ENCODE measurements at regions not wholly inside any gene's neighbourhood (a gene's known extent, or its start where the extent isn't known, plus 50 kb on each side); places are given as distances from the start of the nearest gene placed in this dataset.
"Not testable (repeated sequence)": the region's sequence is repeated elsewhere in the genome, so short reads cannot be mapped to it uniquely, and the experiment has no call there.

DNA sequence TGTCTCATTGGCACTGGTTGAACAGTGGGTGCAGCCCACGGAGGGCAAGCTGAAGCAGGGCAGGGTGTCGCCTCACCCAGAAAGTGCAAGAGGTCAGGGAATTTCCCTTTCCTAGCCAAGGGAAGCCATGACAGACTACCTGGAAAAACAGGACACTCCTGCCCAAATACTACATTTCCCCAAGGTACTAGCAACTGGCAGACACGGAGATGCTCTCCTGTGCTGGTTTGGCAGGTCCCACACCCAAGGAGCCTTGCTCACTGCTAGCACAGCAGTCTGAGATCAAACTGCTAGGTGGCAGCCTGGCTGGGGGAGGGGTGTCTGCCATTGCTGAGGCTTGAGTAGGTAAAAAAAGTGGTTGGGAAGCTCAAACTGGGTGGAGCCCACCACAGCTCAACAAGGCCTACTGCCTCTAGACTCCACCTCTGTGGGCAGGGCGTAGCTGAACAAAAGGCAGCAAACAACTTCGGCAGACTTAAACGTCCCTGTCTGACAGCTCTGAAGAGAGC lies 382.7 kb upstream of the NMUR2 start:
- TF ChIP-seq, protein P1, sequence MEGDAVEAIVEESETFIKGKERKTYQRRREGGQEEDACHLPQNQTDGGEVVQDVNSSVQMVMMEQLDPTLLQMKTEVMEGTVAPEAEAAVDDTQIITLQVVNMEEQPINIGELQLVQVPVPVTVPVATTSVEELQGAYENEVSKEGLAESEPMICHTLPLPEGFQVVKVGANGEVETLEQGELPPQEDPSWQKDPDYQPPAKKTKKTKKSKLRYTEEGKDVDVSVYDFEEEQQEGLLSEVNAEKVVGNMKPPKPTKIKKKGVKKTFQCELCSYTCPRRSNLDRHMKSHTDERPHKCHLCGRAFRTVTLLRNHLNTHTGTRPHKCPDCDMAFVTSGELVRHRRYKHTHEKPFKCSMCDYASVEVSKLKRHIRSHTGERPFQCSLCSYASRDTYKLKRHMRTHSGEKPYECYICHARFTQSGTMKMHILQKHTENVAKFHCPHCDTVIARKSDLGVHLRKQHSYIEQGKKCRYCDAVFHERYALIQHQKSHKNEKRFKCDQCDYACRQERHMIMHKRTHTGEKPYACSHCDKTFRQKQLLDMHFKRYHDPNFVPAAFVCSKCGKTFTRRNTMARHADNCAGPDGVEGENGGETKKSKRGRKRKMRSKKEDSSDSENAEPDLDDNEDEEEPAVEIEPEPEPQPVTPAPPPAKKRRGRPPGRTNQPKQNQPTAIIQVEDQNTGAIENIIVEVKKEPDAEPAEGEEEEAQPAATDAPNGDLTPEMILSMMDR (IDR thresholded peaks at IDR 0.05; ENCODE audit: insufficient read depth, low read length) = not testable (repeated sequence)
- TF ChIP-seq POLR2AphosphoS5 (IDR thresholded peaks at IDR 0.05; ENCODE audit: low read depth) = not testable (repeated sequence)
